Left hindlimb (tissue), 1 donor: ENCODE measurements at regions not wholly inside any gene's neighbourhood (a gene's known extent, or its start where the extent isn't known, plus 50 kb on each side); places are given as distances from the start of the nearest gene placed in this dataset.
"Not testable (repeated sequence)": the region's sequence is repeated elsewhere in the genome, so short reads cannot be mapped to it uniquely, and the experiment has no call there.

Source experiments
- DNase-seq: peaks from one replicate; pipeline ENCODE4 v3.0.0-alpha.2; 2018

- DNase-seq, result no peak
These were observed 244.2 kb upstream of the SERP2 start for GRCh38 chr13:44129418-44129817.

GRCh38 chr13:44131069-44131614, 242.5 kb upstream of the SERP2 start:
- no peak for DNase-seq

- DNase-seq, result no peak
These were observed 240.9 kb upstream of the SERP2 start for GRCh38 chr13:44132710-44133109.

- no peak for DNase-seq
These were observed 240.0 kb upstream of the SERP2 start for GRCh38 chr13:44133626-44134025.

GRCh38 chr13:44135566-44135965, 238.1 kb upstream of the SERP2 start:
- DNase-seq, result no peak

GRCh38 chr13:44136696-44137268, 236.8 kb upstream of the SERP2 start:
- no peak for DNase-seq

- no peak for DNase-seq
These were observed 236.2 kb upstream of the SERP2 start for GRCh38 chr13:44137466-44137865.

GRCh38 chr13:44140146-44140545, 233.5 kb upstream of the SERP2 start:
- DNase-seq, result no peak

GRCh38 chr13:44140888-44141724, 232.5 kb upstream of the SERP2 start:
- DNase-seq, result no peak

GRCh38 chr13:44141725-44142539, 231.7 kb upstream of the SERP2 start:
- peak; percentile 98 for DNase-seq

GRCh38 chr13:44142540-44142867, 231.1 kb upstream of the SERP2 start:
- DNase-seq, result no peak

- no peak for DNase-seq
These were observed 230.5 kb upstream of the SERP2 start for GRCh38 chr13:44142941-44143665.

- DNase-seq, result no peak
These were observed 227.5 kb upstream of the SERP2 start for GRCh38 chr13:44146138-44146537.

- no peak for DNase-seq
These were observed 226.4 kb upstream of the SERP2 start for GRCh38 chr13:44147233-44147632.

GRCh38 chr13:44147648-44148047, 226.0 kb upstream of the SERP2 start:
- DNase-seq, result no peak

GRCh38 chr13:44148159-44148914, 225.3 kb upstream of the SERP2 start:
- DNase-seq, result no peak

GRCh38 chr13:44149231-44149630, 224.4 kb upstream of the SERP2 start:
- DNase-seq, result not testable (repeated sequence)

GRCh38 chr13:44149821-44150220, 223.8 kb upstream of the SERP2 start:
- no peak for DNase-seq

GRCh38 chr13:44151474-44151873, 222.2 kb upstream of the SERP2 start:
- no peak for DNase-seq

GRCh38 chr13:44153496-44153895, 220.1 kb upstream of the SERP2 start:
- DNase-seq, result no peak

- DNase-seq, result peak; percentile 87
These were observed 218.0 kb upstream of the SERP2 start for GRCh38 chr13:44155422-44156293.
